Heart left ventricle (tissue), 13 donors: ENCODE measurements at regions not wholly inside any gene's neighbourhood (a gene's known extent, or its start where the extent isn't known, plus 50 kb on each side); places are given as distances from the start of the nearest gene placed in this dataset.

ENCODE experiments used
- POLR2A ChIP-seq, 2 donors: fragments of 450-650 bp; IDR thresholded peaks; one replicate each; pipeline ENCODE4 v1.6.1; 2017; ENCODE audit warnings: antibody characterized with exemption in 2 of 2, mild to moderate bottlenecking in 2 of 2, moderate library complexity in 2 of 2
- TF ChIP-seq, protein P1 (sequence below), 12 donors: fragments of 200-600 bp; sonication (generic) in 4 of 12; IDR thresholded peaks; one replicate each; pipeline versions ENCODE4 v1.5.0 to v1.8.0; 2018 to 2022; ENCODE audit warnings: antibody characterized with exemption in 12 of 12, mild to moderate bottlenecking in 5 of 12
- donor health status: ischemic (EF 13 %, LVEDD 7.1; RV severe dilation, severe dysfunction).
- donor health status: DM: no; HTN: yes; CAD: no.
- donor health status: DM: no; HTN: no; CAD: no.
- donor health status: ischemic (EF 25% LVEDD 6.9; RV normal size, moderate dysfunction).
- donor health status: ischemic (EF 25% LVEDD 5.7; RV mildly dilated, moderate dysfunction).
- donor health status: ischemic (EF 35%, LVEDD 5.7; RV mildly dilated, moderate dysfunction).
- donor health status: nonischemic (EF 11% LVEDD 7.7; RV severe dilation, severe dysfunction).
- donor health status: DM: yes; HTN: yes; CAD: no.
- donor health status: PGD.
- donor health status: ischemic (EF 29% LVEDD 5.4; RV normal size, mild dysfunction).
- donor health status: nonischemic (EF 23%, LVEDD 6.1; RV moderate dilation, normal function).

DNA sequence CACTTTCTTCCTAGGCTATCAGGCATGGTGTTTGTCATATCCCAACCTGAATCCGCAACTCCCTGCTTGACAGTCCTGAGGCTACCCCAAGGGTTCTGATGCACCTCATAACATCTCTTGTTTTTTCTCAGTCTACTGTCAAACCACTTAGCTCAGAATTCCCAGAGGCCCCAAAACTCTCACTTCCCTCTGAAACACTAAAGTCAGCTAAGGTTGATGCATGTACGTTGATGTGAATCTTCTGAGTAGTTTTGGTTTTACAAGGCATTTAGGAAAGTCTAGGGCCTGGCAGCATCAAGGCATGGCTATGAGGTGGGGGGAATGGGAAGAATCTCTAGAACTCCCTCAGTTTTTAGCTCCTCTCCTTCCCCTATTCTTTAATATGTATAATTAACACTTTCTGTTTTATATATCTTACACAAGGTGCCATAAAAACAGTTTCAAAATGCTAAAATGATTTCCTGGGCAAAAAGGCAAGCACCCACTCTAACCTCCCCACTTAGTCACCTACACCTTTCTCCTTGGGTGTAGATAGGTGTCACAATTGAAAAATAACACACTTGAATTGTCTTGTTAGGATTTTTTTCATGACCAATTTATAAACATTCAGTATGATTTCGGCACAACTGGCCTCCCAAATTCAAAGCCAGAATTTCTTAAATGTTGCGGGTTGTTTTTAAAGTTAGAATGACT, 71.4 kb upstream of the TANK start:
- TF ChIP-seq, protein P1, sequence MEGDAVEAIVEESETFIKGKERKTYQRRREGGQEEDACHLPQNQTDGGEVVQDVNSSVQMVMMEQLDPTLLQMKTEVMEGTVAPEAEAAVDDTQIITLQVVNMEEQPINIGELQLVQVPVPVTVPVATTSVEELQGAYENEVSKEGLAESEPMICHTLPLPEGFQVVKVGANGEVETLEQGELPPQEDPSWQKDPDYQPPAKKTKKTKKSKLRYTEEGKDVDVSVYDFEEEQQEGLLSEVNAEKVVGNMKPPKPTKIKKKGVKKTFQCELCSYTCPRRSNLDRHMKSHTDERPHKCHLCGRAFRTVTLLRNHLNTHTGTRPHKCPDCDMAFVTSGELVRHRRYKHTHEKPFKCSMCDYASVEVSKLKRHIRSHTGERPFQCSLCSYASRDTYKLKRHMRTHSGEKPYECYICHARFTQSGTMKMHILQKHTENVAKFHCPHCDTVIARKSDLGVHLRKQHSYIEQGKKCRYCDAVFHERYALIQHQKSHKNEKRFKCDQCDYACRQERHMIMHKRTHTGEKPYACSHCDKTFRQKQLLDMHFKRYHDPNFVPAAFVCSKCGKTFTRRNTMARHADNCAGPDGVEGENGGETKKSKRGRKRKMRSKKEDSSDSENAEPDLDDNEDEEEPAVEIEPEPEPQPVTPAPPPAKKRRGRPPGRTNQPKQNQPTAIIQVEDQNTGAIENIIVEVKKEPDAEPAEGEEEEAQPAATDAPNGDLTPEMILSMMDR (IDR thresholded peaks at IDR 0.05) = no peak
- no peak for TF ChIP-seq POLR2A (IDR thresholded peaks at IDR 0.05)
